ENCODE measurements at regions not wholly inside any gene's neighbourhood (a gene's known extent, or its start where the extent isn't known, plus 50 kb on each side); places are given as distances from the start of the nearest gene placed in this dataset.

GRCh38 chr6:105680131-105680530 lies 277.2 kb upstream of the PREP start:
- Histone ChIP-seq H3K36me3 (ENCODE audit: insufficient read depth in 1 of 2, low read depth in 1 of 2) (no peaks in the 10 kb centered on the region), H3K27ac (no peak overlapping the region), H3K27me3 (ENCODE audit: insufficient read depth in 3 of 3, low read length in 2 of 3) (no peaks in the 10 kb centered on the region), H3K9me3 (no peaks in the 10 kb centered on the region), H3K4me1 (no peaks in the 10 kb centered on the region), H3K4me3 (no peak overlapping the region)
- 79 to 88% (median 86%) methylated on average over 1 of the region's 1 CpG for WGBS, 3 donors
- ATAC-seq (no peak), DNase-seq (no peak)
- intact Hi-C loops (cut with DNase I): no loop called here
- no peak for TF ChIP-seq CTCF (IDR thresholded peaks at IDR 0.05)

- DNase-seq (no peak), ATAC-seq (no peak)
- no peaks in the 10 kb centered on the region for H3K4me1 ChIP-seq
- H3K36me3 ChIP-seq (ENCODE audit: insufficient read depth in 1 of 2, low read depth in 1 of 2): no peaks in the 10 kb centered on the region
- intact Hi-C loops (cut with DNase I): no loop called here
- WGBS, 3 donors: 96 to 100% (median 97%) methylated on average over 1 of the region's 1 CpG
- no peak overlapping the region for H3K27ac ChIP-seq
- H3K4me3 ChIP-seq: no peak overlapping the region
- H3K9me3 ChIP-seq: no peaks in the 10 kb centered on the region
- TF ChIP-seq CTCF (IDR thresholded peaks at IDR 0.05): no peak
- no peaks in the 10 kb centered on the region for H3K27me3 ChIP-seq (ENCODE audit: insufficient read depth in 3 of 3, low read length in 2 of 3)
Observed at GRCh38 chr6:105678516-105678915, 275.6 kb upstream of the PREP start.

GRCh38 chr6:105677671-105678475 lies 275.0 kb upstream of the PREP start:
- Histone ChIP-seq H3K27me3 (ENCODE audit: insufficient read depth in 3 of 3, low read length in 2 of 3) (no peaks in the 10 kb centered on the region), H3K36me3 (ENCODE audit: insufficient read depth in 1 of 2, low read depth in 1 of 2) (no peaks in the 10 kb centered on the region), H3K27ac (no peak overlapping the region), H3K4me3 (no peak overlapping the region), H3K4me1 (no peaks in the 10 kb centered on the region), H3K9me3 (no peaks in the 10 kb centered on the region)
- TF ChIP-seq CTCF (IDR thresholded peaks at IDR 0.05): no peak
- peak in 2 of 4 donors; percentile 48 to 57 for ATAC-seq
- intact Hi-C loops (cut with DNase I): no loop called here
- 80 to 91% (median 89%) methylated on average over 2 of the region's 2 CpGs for WGBS, 3 donors
- DNase-seq: no peak

GRCh38 chr6:105676857-105677256 lies 274.0 kb upstream of the PREP start:
- TF ChIP-seq CTCF (IDR thresholded peaks at IDR 0.05): no peak
- no peak overlapping the region for H3K27ac ChIP-seq
- no peaks in the 10 kb centered on the region for H3K36me3 ChIP-seq (ENCODE audit: insufficient read depth in 1 of 2, low read depth in 1 of 2)
- intact Hi-C loops (cut with DNase I): no loop called here
- no peaks in the 10 kb centered on the region for H3K9me3 ChIP-seq
- H3K4me1 ChIP-seq: no peaks in the 10 kb centered on the region
- DNase-seq (no peak), ATAC-seq (no peak)
- H3K27me3 ChIP-seq (ENCODE audit: insufficient read depth in 3 of 3, low read length in 2 of 3): no peaks in the 10 kb centered on the region
- H3K4me3 ChIP-seq: no peak overlapping the region
- 62 to 66% (median 63%) methylated on average over 3 of the region's 3 CpGs for WGBS, 3 donors

Measured in psoas muscle (tissue), 7 donors.